BLaER1 treated with 17β-estradiol and CSF1 and Interleukin-3, amounts not matched to agents 10 nM and 100 nM (cell line): ENCODE measurements at regions not wholly inside any gene's neighbourhood (a gene's known extent, or its start where the extent isn't known, plus 50 kb on each side); places are given as distances from the start of the nearest gene placed in this dataset.

Source experiments
- H3K27ac ChIP-seq, 11 experiments: shearing (Covaris generic); formaldehyde crosslinking; 2 replicates each; pipeline ENCODE4 v1.8.1; 2022
- H3K27me3 ChIP-seq, 11 experiments: shearing (Covaris generic); formaldehyde crosslinking; 2 replicates each; pipeline ENCODE4 v1.8.1; 2022
- H3K36me3 ChIP-seq, 11 experiments: shearing (Covaris generic); formaldehyde crosslinking; 2 replicates each; pipeline ENCODE4 v1.8.1; 2022
- H3K4me1 ChIP-seq, 10 experiments: shearing (Covaris generic); formaldehyde crosslinking; 2 replicates each; pipeline ENCODE4 v1.8.1; 2022
- H3K4me2 ChIP-seq, 11 experiments: shearing (Covaris generic); formaldehyde crosslinking; 2 replicates each; pipeline ENCODE4 v1.8.1; 2022
- H3K4me3 ChIP-seq, 10 experiments: shearing (Covaris generic); formaldehyde crosslinking; 2 replicates each; pipeline ENCODE4 v1.8.1; 2022
- H3K9ac ChIP-seq, 11 experiments: shearing (Covaris generic); formaldehyde crosslinking; 2 replicates each; pipeline ENCODE4 v1.8.1; 2022
- H3K9me3 ChIP-seq, 11 experiments: shearing (Covaris generic); formaldehyde crosslinking; replicated peaks in 1 of 11; 2 replicates each; pipeline ENCODE4 v1.8.1; 2022
- H4K20me1 ChIP-seq, 11 experiments: shearing (Covaris generic); formaldehyde crosslinking; 2 replicates each; pipeline ENCODE4 v1.8.1; 2022
- Cebpa-rat ChIP-seq, 11 experiments: shearing (Covaris generic); IDR thresholded peaks; 2 replicates each; pipeline ENCODE4 v1.8.1; 2022

DNA sequence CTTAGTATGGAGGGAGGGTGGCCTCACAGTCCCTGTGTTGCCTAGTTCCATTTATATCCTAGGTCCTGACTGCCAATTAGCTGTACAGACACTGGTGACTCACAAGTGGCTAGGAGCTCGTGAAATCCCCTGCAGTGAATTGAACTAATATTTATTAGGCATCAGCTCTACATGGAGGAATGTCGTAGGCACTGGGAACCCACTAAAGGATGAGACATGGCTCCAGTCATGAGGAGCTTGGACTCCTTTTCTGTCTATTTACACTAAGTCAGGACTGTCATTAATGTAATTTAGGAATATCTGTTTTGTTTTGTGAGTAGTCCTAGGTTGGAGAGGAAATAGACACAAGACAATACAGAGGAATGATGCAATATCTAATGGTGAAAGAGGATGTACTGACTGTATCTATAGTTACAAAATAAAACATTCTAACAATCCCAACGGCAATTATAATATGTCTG, 67.7 kb downstream of the MID1IP1 start:
- H3K9me3 ChIP-seq: peaks cover 0 to 4% (median 0%) of the 10 kb centered on the region in 11 experiments; a peak in 1 of 22 replicates
- H3K4me1 ChIP-seq: peaks cover 0 to 42% (median 30%) of the 10 kb centered on the region in 10 experiments; a peak in 17 of 20 replicates
- H3K4me2 ChIP-seq: peak overlapping the region in 8 of 11 experiments; percentile 45 to 79 (median 70); a peak in 17 of 22 replicates
- no peaks in the 10 kb centered on the region for H3K36me3 ChIP-seq
- H4K20me1 ChIP-seq: no peaks in the 10 kb centered on the region
- H3K9ac ChIP-seq: peak overlapping the region in 5 of 11 experiments; percentile 5 to 69 (median 62); a peak in 8 of 22 replicates
- H3K4me3 ChIP-seq: no peak overlapping the region
- peak in 3 of 11 experiments; percentile 63 to 77 (median 71); a peak in 5 of 22 replicates for TF ChIP-seq Cebpa-rat (IDR thresholded peaks at IDR 0.05)
- H3K27ac ChIP-seq: peak overlapping the region; percentile 16 to 91 (median 50); a peak in 19 of 22 replicates
- no peaks in the 10 kb centered on the region for H3K27me3 ChIP-seq

DNA sequence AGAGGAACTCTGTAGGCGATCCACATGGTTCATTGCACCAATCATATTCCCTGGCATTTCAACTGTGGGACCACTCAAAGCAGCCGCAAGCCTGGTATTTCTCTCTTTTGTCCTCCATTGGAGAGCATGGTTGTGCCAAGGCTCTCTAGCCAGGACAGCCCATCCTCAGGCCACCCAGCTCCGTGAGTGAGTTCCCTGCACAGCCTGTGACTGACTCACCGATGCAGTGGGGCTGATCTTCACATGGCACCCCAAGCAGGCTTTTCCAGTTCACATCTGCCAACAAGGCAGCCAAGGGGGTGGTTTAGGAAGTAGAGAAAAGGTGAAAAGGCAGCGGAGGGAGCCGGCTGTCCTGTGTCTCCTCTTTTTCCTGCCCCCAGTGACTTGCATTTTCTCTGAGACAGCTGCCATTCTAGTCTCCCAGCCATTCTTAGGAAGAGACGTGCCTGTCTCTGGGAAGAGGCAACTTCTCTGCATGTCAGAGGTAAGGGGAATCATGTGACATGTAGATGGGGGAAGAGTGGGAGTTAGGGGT, 69.2 kb downstream of the MID1IP1 start:
- H3K4me2 ChIP-seq: peak overlapping the region in 9 of 11 experiments; percentile 10 to 79 (median 67); a peak in 16 of 22 replicates
- H3K27ac ChIP-seq: peak overlapping the region in 9 of 11 experiments; percentile 14 to 91 (median 48); a peak in 13 of 22 replicates
- H3K4me1 ChIP-seq: peaks cover 0 to 42% (median 30%) of the 10 kb centered on the region in 10 experiments; a peak in 17 of 20 replicates
- TF ChIP-seq Cebpa-rat (IDR thresholded peaks at IDR 0.05): no peak
- H3K36me3 ChIP-seq: no peaks in the 10 kb centered on the region
- H3K9me3 ChIP-seq: peaks cover 0 to 7% (median 0%) of the 10 kb centered on the region in 11 experiments; a peak in 3 of 22 replicates
- peak overlapping the region in 1 of 11 experiments; percentile 69; a peak in 1 of 22 replicates for H3K9ac ChIP-seq
- H4K20me1 ChIP-seq: no peaks in the 10 kb centered on the region
- H3K4me3 ChIP-seq: no peak overlapping the region
- H3K27me3 ChIP-seq: no peaks in the 10 kb centered on the region

DNA sequence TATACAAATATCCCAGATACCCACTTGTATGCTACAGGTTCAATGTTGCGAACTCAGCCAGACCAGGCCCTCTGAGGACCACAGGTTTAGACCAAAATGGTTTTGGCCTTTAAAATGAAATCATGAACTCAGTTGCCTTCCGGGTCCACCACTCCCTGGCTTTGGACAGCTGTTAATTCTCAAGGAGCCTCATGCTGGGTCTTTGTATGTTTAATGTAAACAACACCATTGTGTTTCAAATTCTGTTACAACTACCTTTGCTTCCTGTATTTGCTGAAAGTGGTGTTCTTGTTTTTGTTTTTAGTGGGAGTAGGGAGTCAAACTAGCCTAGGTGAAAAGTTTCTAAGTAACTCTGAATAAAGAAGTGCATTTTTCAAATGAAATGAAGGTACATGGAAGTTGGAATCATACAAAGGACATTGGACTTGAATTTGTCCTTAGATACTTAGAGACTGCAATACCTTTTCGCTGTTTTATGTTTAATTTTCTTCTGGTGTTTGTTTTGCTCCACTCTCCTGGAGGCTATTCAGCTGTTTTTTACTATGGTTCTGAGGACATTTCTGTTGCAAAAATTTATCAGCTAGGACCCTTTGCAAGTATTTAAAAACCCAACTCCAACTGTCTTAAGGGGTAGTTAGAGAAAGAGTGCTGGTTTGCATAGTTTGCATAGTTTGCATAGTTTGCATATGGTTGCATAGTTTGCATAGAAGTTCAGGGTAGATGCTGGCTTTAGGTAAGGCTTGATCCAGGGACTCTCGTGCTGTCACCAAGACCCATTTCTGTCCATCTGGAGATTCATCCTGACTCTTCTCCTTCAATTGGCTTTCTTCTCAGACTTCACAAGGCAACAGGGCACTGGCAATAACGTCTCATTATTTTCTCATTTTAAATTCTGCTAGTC, 70.1 kb downstream of the MID1IP1 start:
- H3K27me3 ChIP-seq: no peaks in the 10 kb centered on the region
- H3K4me3 ChIP-seq: no peak overlapping the region
- no peaks in the 10 kb centered on the region for H4K20me1 ChIP-seq
- peaks cover 0 to 42% (median 30%) of the 10 kb centered on the region in 10 experiments; a peak in 18 of 20 replicates for H3K4me1 ChIP-seq
- H3K27ac ChIP-seq: peak overlapping the region in 2 of 11 experiments; percentile 77 to 91; a peak in 3 of 22 replicates
- H3K36me3 ChIP-seq: no peaks in the 10 kb centered on the region
- peaks cover 0 to 11% (median 3%) of the 10 kb centered on the region in 11 experiments; a peak in 4 of 22 replicates for H3K9me3 ChIP-seq
- H3K9ac ChIP-seq: no peak overlapping the region
- no peak for TF ChIP-seq Cebpa-rat (IDR thresholded peaks at IDR 0.05)
- H3K4me2 ChIP-seq: peak overlapping the region in 6 of 11 experiments; percentile 47 to 79 (median 75); a peak in 11 of 22 replicates

DNA sequence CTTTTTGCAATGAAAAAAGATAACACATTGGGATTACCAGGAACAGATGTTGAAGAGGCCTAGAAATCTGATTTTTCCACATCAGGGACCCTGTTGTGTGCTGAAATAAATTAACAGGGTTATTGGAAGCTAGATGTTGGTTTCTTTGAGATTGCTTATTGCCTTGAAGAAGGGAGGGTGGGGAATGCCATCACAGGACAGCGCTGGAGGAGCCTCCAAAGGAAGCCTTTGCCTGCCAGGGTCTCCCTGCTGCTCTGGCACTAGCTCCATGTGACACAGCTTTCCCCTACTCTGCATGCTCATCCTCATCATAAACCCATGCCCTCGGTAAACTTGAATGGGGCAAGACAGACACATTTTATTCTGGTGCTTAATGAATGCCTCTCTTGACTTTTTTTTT, 76.1 kb downstream of the MID1IP1 start:
- H3K4me2 ChIP-seq: peak overlapping the region in 6 of 11 experiments; percentile 0 to 91 (median 88); a peak in 9 of 22 replicates
- no peak overlapping the region for H3K9ac ChIP-seq
- H3K27me3 ChIP-seq: no peaks in the 10 kb centered on the region
- peak overlapping the region in 1 of 10 experiments; percentile 21; a peak in 1 of 20 replicates for H3K4me3 ChIP-seq
- TF ChIP-seq Cebpa-rat (IDR thresholded peaks at IDR 0.05): no peak
- peaks cover 37 to 60% (median 50%) of the 10 kb centered on the region in 10 experiments for H3K4me1 ChIP-seq
- H3K27ac ChIP-seq: peak overlapping the region in 6 of 11 experiments; percentile 83 to 95 (median 90); a peak in 9 of 22 replicates
- peaks cover 3 to 32% (median 16%) of the 10 kb centered on the region in 11 experiments; a peak in 12 of 22 replicates for H3K9me3 ChIP-seq
- H3K36me3 ChIP-seq: no peaks in the 10 kb centered on the region; a peak in 1 of 22 replicates
- no peaks in the 10 kb centered on the region for H4K20me1 ChIP-seq

DNA sequence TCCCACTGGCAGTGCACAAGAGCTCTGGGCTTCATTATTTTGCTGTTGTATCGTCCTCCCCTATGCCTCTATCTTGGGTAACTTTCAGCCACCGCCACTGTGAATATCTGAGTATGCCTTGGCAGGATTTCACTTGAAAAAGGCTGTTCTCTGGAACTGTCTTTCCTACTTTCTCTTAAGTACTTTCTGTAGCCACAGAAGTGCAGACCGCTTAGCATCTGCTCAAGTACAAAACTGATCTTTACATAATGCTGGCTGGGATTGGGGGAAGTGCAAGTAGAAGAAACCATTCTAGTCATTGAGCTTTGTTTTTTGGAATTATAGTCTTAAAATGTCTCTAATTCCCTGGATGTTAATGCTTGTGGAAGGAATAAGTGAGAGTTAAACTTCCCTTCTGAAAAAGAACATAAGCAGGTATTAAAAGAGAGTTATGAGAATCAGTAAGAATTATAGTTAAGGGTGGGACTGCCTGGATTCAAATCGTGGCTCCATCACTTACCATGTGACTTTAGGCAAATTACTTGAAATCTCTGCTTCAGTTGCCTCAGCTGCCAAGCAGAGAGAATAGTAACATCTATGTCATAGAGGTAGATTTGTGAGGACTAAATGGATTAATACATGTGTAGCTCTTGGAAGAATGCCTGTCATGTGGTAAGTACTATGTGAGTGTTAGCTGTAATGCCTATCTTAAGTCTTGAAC, 77.5 kb downstream of the MID1IP1 start:
- peaks cover 46 to 74% (median 63%) of the 10 kb centered on the region in 10 experiments for H3K4me1 ChIP-seq
- no peaks in the 10 kb centered on the region for H3K27me3 ChIP-seq
- peaks cover 6 to 38% (median 21%) of the 10 kb centered on the region in 11 experiments; a peak in 14 of 22 replicates for H3K9me3 ChIP-seq
- no peaks in the 10 kb centered on the region for H4K20me1 ChIP-seq
- no peak for TF ChIP-seq Cebpa-rat (IDR thresholded peaks at IDR 0.05)
- H3K4me2 ChIP-seq: peak overlapping the region; percentile 79 to 91 (median 87)
- peak overlapping the region; percentile 30 to 95 (median 83); a peak in 21 of 22 replicates for H3K27ac ChIP-seq
- H3K9ac ChIP-seq: peak overlapping the region in 7 of 11 experiments; percentile 57 to 80 (median 75); a peak in 14 of 22 replicates
- peak overlapping the region in 4 of 10 experiments; percentile 22 to 49 (median 31); a peak in 3 of 20 replicates for H3K4me3 ChIP-seq
- H3K36me3 ChIP-seq: no peaks in the 10 kb centered on the region; a peak in 1 of 22 replicates

DNA sequence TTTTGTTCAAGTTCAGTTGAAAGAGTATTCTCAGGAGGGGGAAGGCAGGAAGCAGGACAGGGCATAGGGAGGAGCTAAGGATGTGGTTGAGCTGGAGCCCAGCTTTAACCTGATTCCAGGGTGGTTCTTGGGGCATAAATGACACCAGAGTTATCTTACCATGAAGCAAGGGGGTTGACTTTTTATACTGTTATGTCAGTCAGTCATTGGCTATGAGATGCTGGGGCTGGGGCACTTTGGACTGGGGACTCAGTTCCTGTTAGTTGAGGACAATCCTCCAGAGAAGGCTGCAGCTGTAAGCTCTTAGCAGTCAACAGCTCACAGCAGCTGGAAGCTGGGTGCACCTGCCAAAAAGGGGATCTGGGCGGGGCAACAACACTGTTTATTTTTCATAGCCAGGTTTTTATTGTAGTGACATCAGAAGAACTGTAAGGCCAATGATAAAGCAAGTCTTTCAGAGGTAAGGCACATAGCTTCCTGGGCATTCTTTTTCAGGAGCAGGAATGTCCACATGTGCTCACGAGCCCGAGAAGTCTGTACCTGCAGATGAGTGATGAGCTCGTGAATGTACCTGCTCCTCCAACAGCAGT, 78.5 kb downstream of the MID1IP1 start:
- Histone ChIP-seq H4K20me1 (no peaks in the 10 kb centered on the region), H3K27me3 (no peaks in the 10 kb centered on the region), H3K4me1 (peaks cover 46 to 75% (median 63%) of the 10 kb centered on the region in 10 experiments), H3K4me2 (peak overlapping the region; percentile 79 to 91 (median 87)), H3K4me3 (peak overlapping the region in 8 of 10 experiments; percentile 12 to 49 (median 30); a peak in 14 of 20 replicates), H3K36me3 (no peaks in the 10 kb centered on the region; a peak in 2 of 22 replicates), H3K9ac (peak overlapping the region in 10 of 11 experiments; percentile 23 to 80 (median 69); a peak in 18 of 22 replicates), H3K27ac (peak overlapping the region; percentile 30 to 95 (median 83); a peak in 21 of 22 replicates), H3K9me3 (peaks cover 13 to 47% (median 28%) of the 10 kb centered on the region in 11 experiments; a peak in 19 of 22 replicates)
- TF ChIP-seq Cebpa-rat (IDR thresholded peaks at IDR 0.05): 0 out of 22 replicates have a peak, but pooled peaks of 1 of the 11 experiments have one; percentile 16

DNA sequence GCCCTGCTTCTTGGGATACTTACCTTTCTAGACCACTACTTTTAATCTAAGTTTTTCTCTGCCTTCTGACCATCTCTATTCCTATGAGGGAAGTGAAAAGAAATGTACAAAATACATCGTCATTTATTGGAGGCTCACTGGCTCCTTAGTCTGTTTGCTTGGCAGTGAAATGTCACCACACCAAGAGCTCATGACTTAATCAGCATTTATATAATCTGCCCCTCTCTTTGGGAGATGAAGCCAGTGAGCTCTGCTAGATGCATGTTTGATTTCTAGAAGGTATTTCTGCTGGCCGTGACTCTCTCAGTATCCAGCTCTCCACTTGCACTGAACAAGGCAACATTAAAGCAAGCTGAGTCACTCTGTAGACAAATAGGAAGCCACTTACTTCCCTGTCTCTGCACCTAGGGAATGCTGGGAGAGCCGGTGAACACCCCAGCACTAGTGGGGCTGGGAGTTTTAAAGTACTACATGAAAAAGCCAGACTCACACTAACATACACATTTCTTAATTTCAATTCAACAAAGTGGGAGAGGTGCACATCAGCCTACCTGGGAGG, 79.1 kb downstream of the MID1IP1 start:
- Histone ChIP-seq H3K4me2 (peak overlapping the region; percentile 79 to 91 (median 87)), H3K4me1 (peaks cover 46 to 75% (median 63%) of the 10 kb centered on the region in 10 experiments), H3K27me3 (no peaks in the 10 kb centered on the region), H3K36me3 (no peaks in the 10 kb centered on the region; a peak in 2 of 22 replicates), H3K4me3 (peak overlapping the region in 8 of 10 experiments; percentile 12 to 49 (median 22); a peak in 15 of 20 replicates), H3K9me3 (peaks cover 14 to 50% (median 34%) of the 10 kb centered on the region in 11 experiments; a peak in 19 of 22 replicates), H3K9ac (peak overlapping the region in 10 of 11 experiments; percentile 23 to 76 (median 68); a peak in 18 of 22 replicates), H3K27ac (peak overlapping the region; percentile 30 to 95 (median 83); a peak in 21 of 22 replicates), H4K20me1 (no peaks in the 10 kb centered on the region)
- no peak for TF ChIP-seq Cebpa-rat (IDR thresholded peaks at IDR 0.05)
